Fibroblast of mammary gland (primary cell): ENCODE measurements at regions not wholly inside any gene's neighbourhood (a gene's known extent, or its start where the extent isn't known, plus 50 kb on each side); places are given as distances from the start of the nearest gene placed in this dataset.

ENCODE experiments used
- DNase-seq: peaks from one replicate; pipeline ENCODE4 v3.0.0-alpha.2; 2010; ENCODE audit warnings: low read depth
- H3K4me3 ChIP-seq: 2 replicates; pipeline ENCODE4 v1.5.1; 2011; ENCODE audit warnings: low read depth, mild to moderate bottlenecking, low read length, moderate library complexity; ENCODE audit not compliant: control insufficient read depth
- CTCF ChIP-seq: conservative IDR thresholded peaks from 2 replicates; pipeline ENCODE4 v1.5.1; 2011; ENCODE audit warnings: low read depth, low read length, inconsistent platforms; ENCODE audit not compliant: control insufficient read depth, insufficient read depth

- no peak for DNase-seq
- TF ChIP-seq CTCF = no peak
- no peak overlapping the region for H3K4me3 ChIP-seq
Measured at GRCh38 chr11:134538742-134539141, 126.7 kb upstream of the B3GAT1 start.

- DNase-seq = no peak
- no peak overlapping the region for H3K4me3 ChIP-seq
- no peak for TF ChIP-seq CTCF
Measured at GRCh38 chr11:134537941-134538340, 125.9 kb upstream of the B3GAT1 start.

- H3K4me3 ChIP-seq = no peak overlapping the region
- no peak for TF ChIP-seq CTCF
- DNase-seq = no peak
Measured at GRCh38 chr11:134537296-134537695, 125.3 kb upstream of the B3GAT1 start.

GRCh38 chr11:134536677-134537076, 124.6 kb upstream of the B3GAT1 start:
- DNase-seq = no peak
- no peak for TF ChIP-seq CTCF
- H3K4me3 ChIP-seq = no peak overlapping the region

- TF ChIP-seq CTCF = no peak
- H3K4me3 ChIP-seq = no peak overlapping the region
- DNase-seq = no peak
Measured at GRCh38 chr11:134536219-134536618, 124.2 kb upstream of the B3GAT1 start.

- TF ChIP-seq CTCF = no peak
- DNase-seq = no peak
- no peak overlapping the region for H3K4me3 ChIP-seq
Measured at GRCh38 chr11:134535029-134536025, 123.3 kb upstream of the B3GAT1 start.
